GM12872 (cell line): ENCODE measurements at regions not wholly inside any gene's neighbourhood (a gene's known extent, or its start where the extent isn't known, plus 50 kb on each side); places are given as distances from the start of the nearest gene placed in this dataset.

Experiments used
- TF ChIP-seq, protein P1 (sequence below): IDR thresholded peaks from 3 replicates; pipeline ENCODE4 v1.5.1; 2011; ENCODE audit warnings: low read depth, mild to moderate bottlenecking, low read length, moderate library complexity; ENCODE audit not compliant: insufficient read depth

DNA sequence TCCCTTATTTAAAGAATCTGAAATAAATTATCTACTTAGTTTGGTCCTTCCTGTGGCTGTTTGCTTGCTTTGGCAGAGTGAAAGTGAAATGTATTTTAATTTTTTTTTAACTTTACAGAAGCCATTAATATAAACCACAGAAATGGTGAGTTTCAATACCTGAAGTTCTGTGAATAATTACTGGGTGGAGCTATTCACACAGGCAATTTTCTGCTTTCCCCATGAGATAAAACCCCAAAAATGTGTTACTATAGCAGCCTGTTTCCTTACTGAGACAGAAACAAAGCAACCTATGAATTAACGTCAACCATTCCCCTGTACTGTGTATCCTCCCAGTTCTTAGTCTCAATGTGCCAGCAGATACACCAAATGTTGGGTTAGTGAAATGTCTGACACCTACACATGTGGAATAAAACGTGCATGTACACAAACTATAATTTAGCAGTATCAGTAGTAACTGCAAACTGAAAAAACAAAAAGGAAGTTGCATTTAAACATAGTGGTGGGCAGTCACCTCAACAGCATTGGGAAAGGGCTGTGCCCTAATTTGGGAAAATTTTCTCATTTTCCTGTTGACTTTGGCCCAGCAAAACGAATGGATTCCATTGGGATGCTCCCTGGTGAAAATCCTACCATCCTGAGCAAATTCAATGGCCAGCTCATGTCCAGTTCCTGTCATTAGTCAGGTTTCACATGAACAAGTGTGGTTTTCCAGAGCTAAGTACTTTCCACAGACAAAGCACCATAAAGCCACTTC lies 73.1 kb upstream of the RMDN2 start:
- TF ChIP-seq, protein P1, sequence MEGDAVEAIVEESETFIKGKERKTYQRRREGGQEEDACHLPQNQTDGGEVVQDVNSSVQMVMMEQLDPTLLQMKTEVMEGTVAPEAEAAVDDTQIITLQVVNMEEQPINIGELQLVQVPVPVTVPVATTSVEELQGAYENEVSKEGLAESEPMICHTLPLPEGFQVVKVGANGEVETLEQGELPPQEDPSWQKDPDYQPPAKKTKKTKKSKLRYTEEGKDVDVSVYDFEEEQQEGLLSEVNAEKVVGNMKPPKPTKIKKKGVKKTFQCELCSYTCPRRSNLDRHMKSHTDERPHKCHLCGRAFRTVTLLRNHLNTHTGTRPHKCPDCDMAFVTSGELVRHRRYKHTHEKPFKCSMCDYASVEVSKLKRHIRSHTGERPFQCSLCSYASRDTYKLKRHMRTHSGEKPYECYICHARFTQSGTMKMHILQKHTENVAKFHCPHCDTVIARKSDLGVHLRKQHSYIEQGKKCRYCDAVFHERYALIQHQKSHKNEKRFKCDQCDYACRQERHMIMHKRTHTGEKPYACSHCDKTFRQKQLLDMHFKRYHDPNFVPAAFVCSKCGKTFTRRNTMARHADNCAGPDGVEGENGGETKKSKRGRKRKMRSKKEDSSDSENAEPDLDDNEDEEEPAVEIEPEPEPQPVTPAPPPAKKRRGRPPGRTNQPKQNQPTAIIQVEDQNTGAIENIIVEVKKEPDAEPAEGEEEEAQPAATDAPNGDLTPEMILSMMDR = no peak

DNA sequence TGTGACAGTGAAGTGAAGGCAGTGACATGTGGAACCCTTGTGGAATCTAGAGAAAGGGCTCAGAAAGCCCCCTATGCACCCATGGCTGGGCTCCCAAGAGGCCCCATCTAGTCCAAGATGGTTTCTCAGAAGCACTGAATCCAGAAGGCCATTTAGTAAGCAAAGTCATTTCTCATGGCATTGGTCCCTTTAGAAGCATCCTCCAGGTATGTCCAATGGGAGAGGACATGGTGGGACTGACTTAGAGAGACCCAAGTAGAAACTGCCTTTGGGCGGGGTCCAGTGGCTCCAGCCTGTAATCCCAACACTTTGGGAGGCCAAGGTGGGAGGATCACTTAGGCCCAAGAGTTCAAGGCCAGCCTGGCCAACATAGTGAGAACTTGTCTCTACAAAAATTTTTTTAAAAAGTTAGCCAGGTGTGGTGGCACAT lies 72.5 kb upstream of the RMDN2 start:
- TF ChIP-seq, protein P1 = no peak

DNA sequence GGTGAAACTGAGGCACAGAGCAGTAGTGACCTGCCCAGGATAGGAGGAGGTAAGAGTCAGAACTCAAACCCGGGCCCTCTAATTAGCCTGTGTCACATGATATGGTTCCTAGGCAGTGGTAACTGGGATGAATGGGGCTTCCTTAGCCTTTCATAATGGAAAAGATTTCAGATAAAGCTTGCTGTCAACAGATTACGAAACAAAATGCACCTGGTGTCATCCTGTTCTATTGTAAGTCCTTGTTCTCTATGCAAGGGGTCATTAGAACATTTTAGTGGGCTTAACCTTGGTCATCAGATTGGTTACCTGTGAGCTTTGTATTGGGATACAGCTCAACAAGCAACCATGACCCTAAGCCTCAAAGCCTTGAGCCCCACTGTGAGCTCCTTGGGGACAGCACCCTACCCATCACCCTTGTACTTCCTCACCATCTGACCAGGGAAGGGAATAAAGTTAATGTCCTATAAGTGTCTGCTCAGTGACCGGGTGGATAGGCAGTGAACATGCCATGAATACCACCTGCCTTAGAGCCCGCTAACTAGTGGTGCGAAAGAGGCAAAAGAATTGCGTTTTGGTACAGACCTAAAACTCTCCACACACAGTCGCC lies 70.3 kb upstream of the RMDN2 start:
- TF ChIP-seq, protein P1 = no peak

DNA sequence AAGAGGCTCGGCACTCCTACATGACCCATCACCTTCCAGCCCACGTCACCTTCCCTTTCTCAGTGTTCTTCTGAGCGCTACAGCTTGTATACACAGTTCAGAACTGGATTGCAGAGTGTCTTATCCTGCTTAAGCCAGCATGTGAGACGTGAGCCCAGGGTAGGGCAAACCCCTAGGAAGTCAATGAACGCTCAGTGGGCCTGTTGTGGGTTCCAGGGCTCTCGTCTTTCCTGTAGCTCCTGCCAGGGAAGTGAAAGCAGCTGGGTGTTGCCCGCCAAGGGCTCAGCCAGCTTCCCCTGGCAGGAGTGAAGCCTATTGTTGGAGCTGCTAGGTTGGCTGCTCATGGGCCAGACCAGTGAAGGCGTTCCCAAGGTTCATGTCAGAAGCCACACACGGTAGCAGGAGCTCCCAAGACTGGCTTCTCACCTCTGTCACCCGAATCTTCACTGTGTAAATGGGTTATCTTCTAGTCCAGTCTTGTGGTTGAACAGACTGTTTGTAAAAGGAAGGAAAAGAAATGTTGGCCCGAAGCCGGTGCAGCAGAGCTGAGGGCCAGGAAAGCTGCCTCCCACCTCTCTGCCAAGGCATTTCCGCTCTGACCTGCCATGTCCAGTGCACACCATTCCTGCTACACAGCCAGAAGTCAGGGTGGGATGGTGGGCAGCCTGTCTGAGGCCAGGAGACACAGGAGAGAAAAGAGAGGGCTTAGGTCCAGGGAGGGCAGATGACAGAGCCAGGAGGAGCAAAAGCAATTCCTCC lies 69.6 kb upstream of the RMDN2 start:
- TF ChIP-seq, protein P1 = no peak

DNA sequence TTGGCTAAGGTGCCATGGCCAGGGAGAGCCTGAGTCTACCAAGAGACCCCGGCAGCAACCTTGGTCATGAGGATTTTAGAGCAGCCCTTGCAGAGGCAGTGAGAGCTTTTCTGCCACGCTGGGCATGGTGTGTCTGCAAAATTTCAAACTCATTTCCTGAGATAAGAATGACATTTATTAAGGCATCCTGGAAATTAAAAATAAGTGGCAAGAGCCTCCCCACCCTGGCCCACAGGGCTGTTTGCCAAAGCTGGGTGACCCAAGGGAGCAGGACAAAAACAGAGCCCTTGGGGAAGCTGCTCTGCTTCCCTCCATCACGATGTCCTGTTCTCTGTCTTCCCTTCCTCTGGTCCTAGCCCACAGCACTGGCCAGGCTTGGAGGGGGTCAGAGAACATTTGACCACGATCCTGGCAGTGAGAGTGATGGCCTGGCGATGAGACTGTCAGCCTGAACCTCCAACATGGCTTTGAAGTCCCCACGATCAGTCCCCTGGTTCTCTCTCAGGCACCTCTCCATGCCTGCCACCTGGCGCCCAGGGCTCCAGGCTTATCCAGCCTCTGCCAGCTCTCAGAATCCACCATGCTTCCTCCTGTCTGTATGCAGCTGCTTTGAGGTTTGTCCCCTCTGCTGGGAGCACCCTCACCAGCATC lies 68.9 kb upstream of the RMDN2 start:
- TF ChIP-seq, protein P1 = no peak

DNA sequence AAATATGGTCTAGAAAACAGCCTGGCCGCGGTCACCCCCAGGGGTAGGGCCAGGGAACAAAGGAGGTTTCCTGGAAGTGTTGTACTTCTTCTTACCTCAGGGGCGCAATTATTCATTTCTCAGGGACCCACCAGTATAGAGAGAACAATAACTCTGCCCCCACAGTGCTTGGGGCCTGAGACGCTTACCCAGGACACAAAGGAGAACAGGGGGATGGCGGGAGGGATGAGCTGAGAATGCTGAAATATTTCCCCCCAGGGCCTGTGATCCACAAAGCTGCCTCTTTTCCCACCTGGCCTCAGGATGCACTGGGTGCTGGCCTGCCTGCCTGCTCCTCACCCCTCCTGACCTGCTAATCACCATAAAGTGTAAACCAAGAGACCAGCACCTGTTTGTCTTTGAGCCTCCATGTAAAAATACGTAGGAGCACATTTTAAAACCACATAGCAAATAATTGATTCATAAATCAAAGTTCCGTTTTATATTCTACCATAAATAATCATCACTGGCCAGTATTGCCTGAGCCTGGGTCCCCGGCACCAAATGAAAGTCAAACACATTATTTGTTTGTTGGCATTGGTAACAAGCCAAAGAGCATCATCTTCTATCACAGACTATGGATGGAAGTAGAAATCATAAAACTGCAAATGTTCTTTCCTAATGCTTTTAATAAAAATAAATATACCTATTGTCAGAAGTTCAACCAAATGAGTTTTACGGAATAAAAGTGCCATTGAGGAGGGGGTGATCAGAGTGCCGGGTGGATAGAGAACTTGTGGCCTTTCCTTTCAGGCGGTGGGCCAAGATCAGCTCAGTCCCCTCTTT lies 67.3 kb upstream of the RMDN2 start:
- TF ChIP-seq, protein P1 = no peak

DNA sequence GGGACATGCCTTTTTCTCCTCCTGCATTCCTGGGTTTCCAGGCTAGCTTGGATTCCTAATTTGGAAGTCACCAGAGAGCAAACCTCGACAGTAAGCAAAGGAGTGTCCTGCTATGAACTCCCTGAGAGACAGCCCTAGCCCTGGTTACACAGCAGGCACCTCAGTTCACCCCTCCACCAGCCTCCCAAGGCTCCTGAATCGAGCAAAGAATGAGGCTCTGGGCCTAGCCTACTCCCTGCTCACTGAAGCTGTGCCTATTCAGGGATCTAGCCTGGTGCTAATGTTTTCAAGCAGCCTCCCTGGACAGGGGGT lies 66.7 kb upstream of the RMDN2 start:
- TF ChIP-seq, protein P1 = no peak
